Endodermal cell (in vitro differentiated cells): ENCODE measurements at regions not wholly inside any gene's neighbourhood (a gene's known extent, or its start where the extent isn't known, plus 50 kb on each side); places are given as distances from the start of the nearest gene placed in this dataset.

Experiments
- DNase-seq: peaks from one replicate; pipeline ENCODE4 v3.0.0-alpha.2; 2017
- H3K27ac ChIP-seq: 2 replicates; pipeline ENCODE4 v1.5.1; 2013; ENCODE audit warnings: mild to moderate bottlenecking, low read depth, low read length, moderate library complexity
- H3K27me3 ChIP-seq: 2 replicates; pipeline ENCODE4 v1.6.1; 2013; ENCODE audit warnings: mild to moderate bottlenecking, low read length, moderate library complexity; ENCODE audit not compliant: insufficient read depth, control insufficient read depth, poor library complexity, severe bottlenecking
- H3K36me3 ChIP-seq: 2 replicates; pipeline ENCODE4 v1.7.0; 2013; ENCODE audit warnings: mild to moderate bottlenecking, low read length, moderate library complexity; ENCODE audit not compliant: control insufficient read depth, insufficient read depth
- H3K4me1 ChIP-seq: one replicate; pipeline ENCODE4 v1.7.0; 2013; ENCODE audit warnings: low read length; ENCODE audit not compliant: control insufficient read depth, insufficient read depth
- H3K4me3 ChIP-seq: 2 replicates; pipeline ENCODE4 v1.5.1; 2013; ENCODE audit warnings: mild to moderate bottlenecking, low read length, moderate library complexity
- H3K9ac ChIP-seq: 2 replicates; pipeline ENCODE4 v1.6.1; 2013; ENCODE audit warnings: mild to moderate bottlenecking, low read length, moderate library complexity; ENCODE audit not compliant: poor library complexity, severe bottlenecking; ENCODE audit errors: extremely low read depth
- H3K9me3 ChIP-seq: 2 replicates; pipeline ENCODE4 v1.6.1; 2013; ENCODE audit warnings: mild to moderate bottlenecking, low read length, moderate library complexity; ENCODE audit not compliant: control insufficient read depth
- H3K27ac Mint-ChIP-seq: 2 replicates; pipeline ENCODE4 v1.8.0; 2020; ENCODE audit warnings: mixed read lengths
- H3K27me3 Mint-ChIP-seq: 2 replicates; pipeline ENCODE4 v1.8.0; 2021; ENCODE audit warnings: mild to moderate bottlenecking, mixed read lengths; ENCODE audit not compliant: insufficient read depth
- H3K36me3 Mint-ChIP-seq: 2 replicates; pipeline ENCODE4 v1.8.0; 2020; ENCODE audit warnings: low read depth, mixed read lengths
- H3K4me1 Mint-ChIP-seq: 2 replicates; pipeline ENCODE4 v1.8.0; 2020; ENCODE audit warnings: mixed read lengths
- H3K4me3 Mint-ChIP-seq: 2 replicates; pipeline ENCODE4 v1.8.0; 2020; ENCODE audit warnings: mild to moderate bottlenecking, moderate library complexity, mixed read lengths
- H3K9me3 Mint-ChIP-seq: 2 replicates; pipeline ENCODE4 v1.8.0; 2020; ENCODE audit warnings: mild to moderate bottlenecking, mixed read lengths
- CTCF ChIP-seq: fragments of 200-600 bp; sonication (generic); conservative IDR thresholded peaks from 2 replicates; pipeline ENCODE4 v1.5.0; 2021; ENCODE audit warnings: antibody characterized with exemption, mild to moderate bottlenecking
- WGBS, 2 experiments: methylation state at CpG; one replicate each; pipeline versions ENCODE4 v1.1.5 to v1.1.7; 2013; ENCODE audit warnings: missing lambda C conversion rate in 2 of 2, mixed read lengths in 1 of 2; ENCODE audit not compliant: insufficient coverage in 1 of 2, insufficient read length in 1 of 2; 5-methylcytosine and 5-hydroxymethylcytosine counted together

GRCh38 chr1:163561580-163562295 is 240.0 kb downstream of the NUF2 start:
- Mint-ChIP-seq H3K4me3 (no peak overlapping the region), H3K4me1 (peaks cover 32% of the 10 kb centered on the region), H3K36me3 (no peaks in the 10 kb centered on the region), H3K9me3 (peaks cover 4% of the 10 kb centered on the region), H3K27me3 (no peaks in the 10 kb centered on the region), H3K27ac (peak overlapping the region; percentile 12)
- DNase-seq, result peak; percentile 79
- no peak overlapping the region for H3K4me3 ChIP-seq
- WGBS, 2 experiments, result 6 to 16% methylated on average over 3 of the region's 3 CpGs
- peaks cover 5% of the 10 kb centered on the region for H3K9me3 ChIP-seq
- no peaks in the 10 kb centered on the region for H3K36me3 ChIP-seq
- peaks cover 18% of the 10 kb centered on the region for H3K4me1 ChIP-seq
- TF ChIP-seq CTCF, result peak; percentile 80
- no peaks in the 10 kb centered on the region for H3K27me3 ChIP-seq
- peak overlapping the region; percentile 45 for H3K27ac ChIP-seq
- no peak overlapping the region for H3K9ac ChIP-seq

GRCh38 chr1:163562355-163562754 is 240.6 kb downstream of the NUF2 start:
- no peak for DNase-seq
- H3K4me3 Mint-ChIP-seq, result no peak overlapping the region
- H3K9me3 Mint-ChIP-seq, result peaks cover 4% of the 10 kb centered on the region
- Histone ChIP-seq H3K27me3 (no peaks in the 10 kb centered on the region), H3K9ac (no peak overlapping the region), H3K4me3 (no peak overlapping the region), H3K36me3 (no peaks in the 10 kb centered on the region), H3K27ac (peak overlapping the region; percentile 45), H3K4me1 (peaks cover 14% of the 10 kb centered on the region), H3K9me3 (peaks cover 5% of the 10 kb centered on the region)
- no peak for TF ChIP-seq CTCF
- WGBS, 2 experiments, result 54 to 79% methylated on average over 2 of the region's 2 CpGs
- H3K36me3 Mint-ChIP-seq, result no peaks in the 10 kb centered on the region
- peaks cover 35% of the 10 kb centered on the region for H3K4me1 Mint-ChIP-seq
- peak overlapping the region; percentile 12 for H3K27ac Mint-ChIP-seq
- no peaks in the 10 kb centered on the region for H3K27me3 Mint-ChIP-seq

- no peak overlapping the region for H3K4me3 Mint-ChIP-seq
- H3K27me3 Mint-ChIP-seq, result no peaks in the 10 kb centered on the region
- Histone ChIP-seq H3K36me3 (no peaks in the 10 kb centered on the region), H3K27ac (peak overlapping the region; percentile 94), H3K4me1 (peaks cover 8% of the 10 kb centered on the region), H3K4me3 (no peak overlapping the region), H3K9ac (no peak overlapping the region), H3K27me3 (no peaks in the 10 kb centered on the region), H3K9me3 (peaks cover 5% of the 10 kb centered on the region)
- no peaks in the 10 kb centered on the region for H3K36me3 Mint-ChIP-seq
- peak; percentile 51 for DNase-seq
- no peak for TF ChIP-seq CTCF
- H3K9me3 Mint-ChIP-seq, result peaks cover 4% of the 10 kb centered on the region
- 53 to 76% methylated on average over 2 to 3 of the region's 3 CpGs for WGBS, 2 experiments
- peaks cover 35% of the 10 kb centered on the region for H3K4me1 Mint-ChIP-seq
- peak overlapping the region; percentile 75 for H3K27ac Mint-ChIP-seq
These were observed 243.4 kb downstream of the NUF2 start for GRCh38 chr1:163565166-163565565.
